ENCODE measurements at regions not wholly inside any gene's neighbourhood (a gene's known extent, or its start where the extent isn't known, plus 50 kb on each side); places are given as distances from the start of the nearest gene placed in this dataset.
"Not testable (repeated sequence)": the region's sequence is repeated elsewhere in the genome, so short reads cannot be mapped to it uniquely, and the experiment has no call there.

DNA sequence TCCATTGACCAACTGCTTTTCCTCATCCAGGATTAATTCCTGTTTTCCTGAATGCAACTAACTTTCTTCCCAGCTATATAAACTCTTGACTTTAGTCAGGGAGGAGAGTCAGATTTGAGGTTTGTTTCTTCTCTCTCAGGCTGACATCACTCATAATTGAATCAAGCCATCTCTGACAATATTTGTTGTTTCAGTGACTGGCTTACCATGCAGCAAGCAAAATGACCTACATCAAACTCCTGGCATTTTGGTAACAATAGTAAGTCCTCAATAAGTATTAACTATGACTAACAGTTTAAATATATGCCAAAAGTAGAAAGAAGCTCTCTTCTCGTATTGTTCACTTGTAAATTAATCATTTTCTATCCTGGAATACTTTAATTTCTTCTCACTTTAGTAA, 625.7 kb upstream of the KCND2 start:
- in situ Hi-C loops (cut with MboI; ENCODE audit: low sequenced_read_pairs, unreplicated experiment), result no loop called here
- TF ChIP-seq, protein P1, sequence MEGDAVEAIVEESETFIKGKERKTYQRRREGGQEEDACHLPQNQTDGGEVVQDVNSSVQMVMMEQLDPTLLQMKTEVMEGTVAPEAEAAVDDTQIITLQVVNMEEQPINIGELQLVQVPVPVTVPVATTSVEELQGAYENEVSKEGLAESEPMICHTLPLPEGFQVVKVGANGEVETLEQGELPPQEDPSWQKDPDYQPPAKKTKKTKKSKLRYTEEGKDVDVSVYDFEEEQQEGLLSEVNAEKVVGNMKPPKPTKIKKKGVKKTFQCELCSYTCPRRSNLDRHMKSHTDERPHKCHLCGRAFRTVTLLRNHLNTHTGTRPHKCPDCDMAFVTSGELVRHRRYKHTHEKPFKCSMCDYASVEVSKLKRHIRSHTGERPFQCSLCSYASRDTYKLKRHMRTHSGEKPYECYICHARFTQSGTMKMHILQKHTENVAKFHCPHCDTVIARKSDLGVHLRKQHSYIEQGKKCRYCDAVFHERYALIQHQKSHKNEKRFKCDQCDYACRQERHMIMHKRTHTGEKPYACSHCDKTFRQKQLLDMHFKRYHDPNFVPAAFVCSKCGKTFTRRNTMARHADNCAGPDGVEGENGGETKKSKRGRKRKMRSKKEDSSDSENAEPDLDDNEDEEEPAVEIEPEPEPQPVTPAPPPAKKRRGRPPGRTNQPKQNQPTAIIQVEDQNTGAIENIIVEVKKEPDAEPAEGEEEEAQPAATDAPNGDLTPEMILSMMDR (IDR thresholded peaks at IDR 0.05; ENCODE audit: borderline replicate concordance, control extremely low read depth, extremely low read depth, insufficient read depth, missing control alignments), result no peak
- DNase-seq (ENCODE audit: low spot score), result no peak

DNA sequence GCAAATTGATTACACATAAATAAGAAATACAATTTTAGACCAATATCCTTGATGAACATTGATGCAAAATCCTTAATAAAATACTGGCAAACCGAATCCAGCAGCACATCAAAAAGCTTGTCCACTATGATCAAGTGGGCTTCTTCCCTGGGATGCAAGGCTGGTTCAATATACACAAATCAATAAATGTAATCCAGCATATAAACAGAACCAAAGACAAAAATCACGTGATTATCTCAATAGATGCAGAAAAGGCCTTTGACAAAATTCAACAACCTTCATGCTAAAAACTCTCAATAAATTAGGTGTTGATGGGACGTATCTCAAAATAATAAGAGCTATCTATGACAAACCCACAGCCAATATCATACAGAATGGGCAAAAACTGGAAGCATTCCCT, 624.2 kb upstream of the KCND2 start:
- DNase-seq (ENCODE audit: low spot score); in situ Hi-C loops (cut with MboI; ENCODE audit: low sequenced_read_pairs, unreplicated experiment): not testable (repeated sequence)

DNA sequence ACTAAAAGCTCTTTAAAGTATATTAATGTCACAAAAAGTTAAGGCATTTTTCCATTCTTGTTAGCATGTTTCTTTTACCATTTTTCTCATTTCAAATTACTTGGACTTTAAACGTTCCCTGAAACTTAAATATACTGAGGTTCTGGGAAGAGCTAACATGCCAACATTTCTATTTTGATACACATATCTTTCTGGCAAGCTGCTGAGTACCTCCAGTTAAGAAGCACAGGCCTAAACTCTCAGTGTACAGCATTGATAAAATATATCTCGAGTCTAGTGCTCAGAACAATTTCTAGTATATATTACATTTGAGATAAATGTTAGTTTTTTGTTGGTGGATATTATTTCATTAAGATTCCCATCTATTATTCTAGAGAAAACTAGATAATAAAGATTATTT, 612.9 kb upstream of the KCND2 start:
- in situ Hi-C loops (cut with MboI; ENCODE audit: low sequenced_read_pairs, unreplicated experiment), result no loop called here
- TF ChIP-seq, protein P1 (IDR thresholded peaks at IDR 0.05; ENCODE audit: borderline replicate concordance, control extremely low read depth, extremely low read depth, insufficient read depth, missing control alignments), result no peak
- no peak for DNase-seq (ENCODE audit: low spot score)

DNA sequence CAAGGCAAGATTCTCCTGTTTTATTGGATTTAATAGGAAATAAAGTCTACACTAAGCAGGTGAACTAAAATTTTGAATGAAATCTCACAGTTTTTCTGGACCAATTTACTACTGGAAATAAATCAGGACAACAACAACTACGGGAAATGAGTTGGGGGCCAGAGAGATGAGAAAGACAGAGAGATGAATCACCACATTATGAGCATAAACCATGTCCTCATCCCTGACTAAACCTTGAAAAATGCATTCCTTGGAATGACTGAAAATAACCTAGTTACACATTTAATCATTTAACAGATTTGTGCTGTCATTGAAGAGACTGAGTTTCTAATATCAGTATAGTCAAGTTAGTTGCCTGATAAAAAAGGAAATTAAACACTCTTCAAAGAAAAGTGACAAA, 608.4 kb upstream of the KCND2 start:
- no peak for DNase-seq (ENCODE audit: low spot score)
- in situ Hi-C loops (cut with MboI; ENCODE audit: low sequenced_read_pairs, unreplicated experiment), result no loop called here
- TF ChIP-seq, protein P1 (IDR thresholded peaks at IDR 0.05; ENCODE audit: borderline replicate concordance, control extremely low read depth, extremely low read depth, insufficient read depth, missing control alignments), result no peak

DNA sequence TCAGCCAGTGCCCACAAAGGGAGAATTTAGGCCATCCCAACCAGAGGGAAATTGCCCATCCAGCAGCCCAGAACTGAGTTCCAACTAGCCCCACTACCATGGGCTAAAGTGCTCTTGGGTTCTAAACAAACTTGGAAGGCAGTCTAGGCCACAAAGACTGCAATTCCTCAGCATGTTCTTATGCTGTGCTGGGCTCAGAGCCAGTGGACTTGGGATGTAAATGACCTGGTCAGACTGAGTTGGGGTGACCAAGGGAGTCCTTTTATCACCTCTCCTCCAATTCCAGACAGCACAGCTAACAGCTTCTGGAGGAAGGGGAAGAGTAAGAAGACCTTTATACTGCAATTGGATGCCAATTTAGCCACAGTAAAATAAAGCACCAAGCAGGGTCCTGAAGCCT, 607.2 kb upstream of the KCND2 start:
- TF ChIP-seq, protein P1 (IDR thresholded peaks at IDR 0.05; ENCODE audit: borderline replicate concordance, control extremely low read depth, extremely low read depth, insufficient read depth, missing control alignments), result no peak
- in situ Hi-C loops (cut with MboI; ENCODE audit: low sequenced_read_pairs, unreplicated experiment), result no loop called here
- DNase-seq (ENCODE audit: low spot score), result no peak

DNA sequence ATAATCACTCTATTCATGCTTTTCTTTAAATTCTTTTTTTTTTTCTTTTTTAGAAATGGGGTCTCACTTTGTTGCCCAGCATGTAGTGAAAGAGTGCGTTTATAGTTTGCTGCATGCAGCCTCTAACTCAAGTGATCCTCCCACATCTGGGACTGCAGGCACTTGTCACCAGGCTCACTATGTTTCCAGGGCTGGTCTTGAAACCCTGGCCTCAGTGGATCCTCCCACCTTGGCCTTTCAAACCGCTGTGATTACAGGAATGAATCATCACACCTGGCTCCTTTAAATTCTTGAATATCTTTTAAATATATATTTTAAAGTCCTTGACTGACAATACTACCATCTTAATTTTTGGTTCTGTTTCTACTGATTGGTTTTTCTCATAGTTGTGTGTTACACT, 591.6 kb upstream of the KCND2 start:
- DNase-seq (ENCODE audit: low spot score), result no peak
- in situ Hi-C loops (cut with MboI; ENCODE audit: low sequenced_read_pairs, unreplicated experiment), result no loop called here
- TF ChIP-seq, protein P1 (IDR thresholded peaks at IDR 0.05; ENCODE audit: borderline replicate concordance, control extremely low read depth, extremely low read depth, insufficient read depth, missing control alignments), result no peak

DNA sequence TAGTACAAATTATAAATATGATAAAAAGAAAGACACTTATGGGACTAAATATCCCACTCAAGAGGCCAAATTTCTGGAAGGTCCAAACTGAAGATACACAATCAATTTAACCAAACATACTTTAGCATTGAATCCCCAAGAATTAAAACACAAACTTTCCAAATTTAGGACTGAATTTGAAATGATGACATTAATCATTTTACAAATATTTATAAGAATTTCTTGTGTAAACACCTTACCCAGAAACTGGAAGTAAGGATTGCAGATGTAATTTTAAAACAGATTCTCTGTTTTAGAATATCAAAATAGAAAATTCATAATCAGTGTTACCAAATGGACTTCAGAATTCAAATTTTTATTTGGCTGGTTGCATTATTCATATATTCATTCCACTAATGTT, 588.2 kb upstream of the KCND2 start:
- TF ChIP-seq, protein P1 (IDR thresholded peaks at IDR 0.05; ENCODE audit: borderline replicate concordance, control extremely low read depth, extremely low read depth, insufficient read depth, missing control alignments), result no peak
- DNase-seq (ENCODE audit: low spot score), result no peak
- in situ Hi-C loops (cut with MboI; ENCODE audit: low sequenced_read_pairs, unreplicated experiment), result no loop called here

Measured in GM13976 (cell line).